H1 (cell line): ENCODE measurements at regions not wholly inside any gene's neighbourhood (a gene's known extent, or its start where the extent isn't known, plus 50 kb on each side); places are given as distances from the start of the nearest gene placed in this dataset.

Source experiments
- CTCF ChIA-PET: fragments of 300-600 bp; sonication (Branson Sonifier 250); formaldehyde crosslinking; loops from one replicate; lab custom pipeline; 2021; ENCODE audit not compliant: partially characterized antibody; lab: Charles Lee
- POLR2A ChIA-PET: fragments of 300-600 bp; sonication (Branson Sonifier 250); formaldehyde crosslinking; loops from one replicate; lab custom pipeline; 2021; ENCODE audit warnings: inconsistent platforms; ENCODE audit not compliant: partially characterized antibody; lab: Charles Lee
- DNase-seq, 2 experiments: peaks; one replicate each; pipeline versions ENCODE4 v3.0.0 to v3.0.0-alpha.2; 2010 to 2022; ENCODE audit warnings: low spot score in 2 of 2, low read depth in 1 of 2, mixed read lengths in 1 of 2
- FAIRE-seq: peaks from 2 replicates; lab custom pipeline; 2011; peaks lifted over from hg19 to GRCh38; lab: Jason Lieb, UNC
- H2AFZ ChIP-seq: 2 replicates; pipeline ENCODE4 v1.8.1; 2012; ENCODE audit warnings: low read length, inconsistent platforms
- H2AK5ac ChIP-seq: 2 replicates; pipeline ENCODE4 v1.6.1; 2013; ENCODE audit warnings: low read depth, low read length
- H2BK120ac ChIP-seq: replicated peaks from 2 replicates; pipeline ENCODE3; 2013; ENCODE audit warnings: low read depth, low read length, inconsistent platforms
- H2BK12ac ChIP-seq: 2 replicates; pipeline ENCODE4 v1.6.1; 2013; ENCODE audit warnings: low read depth, low read length
- H2BK15ac ChIP-seq: 2 replicates; pipeline ENCODE4 v1.6.1; 2013; ENCODE audit warnings: low read length
- H2BK20ac ChIP-seq: 2 replicates; pipeline ENCODE4 v1.6.1; 2013; ENCODE audit warnings: low read length
- H2BK5ac ChIP-seq: 2 replicates; pipeline ENCODE4 v1.6.1; 2013; ENCODE audit warnings: low read depth, low read length
- H3K14ac ChIP-seq: 2 replicates; pipeline ENCODE4 v1.6.1; 2013; ENCODE audit warnings: inconsistent platforms; ENCODE audit not compliant: insufficient read length
- H3K18ac ChIP-seq: 2 replicates; pipeline ENCODE4 v1.6.1; 2013; ENCODE audit warnings: low read length; ENCODE audit errors: extremely low read depth
- H3K23ac ChIP-seq: 2 replicates; pipeline ENCODE4 v1.6.1; 2013; ENCODE audit warnings: inconsistent platforms; ENCODE audit not compliant: insufficient read length
- H3K23me2 ChIP-seq: 2 replicates; pipeline ENCODE4 v1.6.1; 2013; ENCODE audit warnings: low read depth, low read length
- H3K27ac ChIP-seq: 2 replicates; pipeline ENCODE4 v1.6.1; 2011; ENCODE audit warnings: low read depth, low read length, inconsistent platforms
- H3K27me3 ChIP-seq, 4 experiments: replicated peaks in 1 of 4; 1 replicate in 1 of 4; 2 replicates in 3 of 4; pipeline versions ENCODE4 v1.6.1 to v1.8.1; 2011 to 2013; ENCODE audit warnings: low read length in 3 of 4, mild to moderate bottlenecking in 3 of 4, inconsistent platforms in 2 of 4, mixed read lengths in 2 of 4, moderate library complexity in 1 of 4; ENCODE audit not compliant: control insufficient read depth in 3 of 4, insufficient read depth in 3 of 4; ENCODE audit errors: extremely low read depth in 1 of 4
- H3K36me3 ChIP-seq, 4 experiments: 2 replicates each; pipeline versions ENCODE4 v1.6.1 to v1.8.1; 2011 to 2013; ENCODE audit warnings: mild to moderate bottlenecking in 4 of 4, low read length in 3 of 4, moderate library complexity in 2 of 4, control low read depth in 1 of 4, inconsistent platforms in 1 of 4; ENCODE audit not compliant: insufficient read depth in 4 of 4, control insufficient read depth in 2 of 4
- H3K4ac ChIP-seq: replicated peaks from 2 replicates; pipeline ENCODE3; 2013; ENCODE audit warnings: low read length, low read depth, mixed read lengths, inconsistent platforms; ENCODE audit not compliant: insufficient read length
- H3K4me1 ChIP-seq, 4 experiments: replicated peaks in 1 of 4; 1 replicate in 1 of 4; 2 replicates in 3 of 4; pipeline versions ENCODE4 v1.6.1 to v1.8.1; 2011 to 2013; ENCODE audit warnings: low read length in 3 of 4, inconsistent platforms in 2 of 4, mixed read lengths in 1 of 4; ENCODE audit not compliant: insufficient read depth in 4 of 4, control insufficient read depth in 3 of 4
- H3K4me2 ChIP-seq, 2 experiments: 2 replicates each; pipeline versions ENCODE4 v1.6.1 to v1.8.1; 2011 to 2013; ENCODE audit warnings: low read depth in 2 of 2, low read length in 2 of 2, control low read depth in 1 of 2, inconsistent platforms in 1 of 2, mild to moderate bottlenecking in 1 of 2; ENCODE audit not compliant: insufficient read depth in 1 of 2
- H3K4me3 ChIP-seq, 4 experiments: fragments of 200-600, 300-600 bp in 1 of 4; sonication (generic), shearing (Covaris generic), sonication (Bioruptor Twin) in 1 of 4; 2 replicates each; pipeline versions ENCODE4 v1.5.1 to v1.8.1; 2011 to 2016; ENCODE audit warnings: low read length in 4 of 4, low read depth in 3 of 4, control low read depth in 2 of 4, inconsistent platforms in 2 of 4, mild to moderate bottlenecking in 2 of 4, mixed read lengths in 1 of 4, moderate library complexity in 1 of 4; ENCODE audit not compliant: insufficient read depth in 2 of 4; ENCODE audit errors: extremely low read depth in 1 of 4
- H3K56ac ChIP-seq: replicated peaks from 2 replicates; pipeline ENCODE3; 2013; ENCODE audit warnings: low read depth, mild to moderate bottlenecking, mixed read lengths, low read length, inconsistent platforms; ENCODE audit not compliant: insufficient read length
- H3K79me1 ChIP-seq: 2 replicates; pipeline ENCODE4 v1.6.1; 2013; ENCODE audit warnings: low read depth, low read length, control low read depth
- H3K79me2 ChIP-seq, 2 experiments: 2 replicates each; pipeline versions ENCODE4 v1.6.1 to v1.8.1; 2012 to 2013; ENCODE audit warnings: low read length in 2 of 2, mild to moderate bottlenecking in 2 of 2, inconsistent platforms in 1 of 2; ENCODE audit not compliant: insufficient read depth in 2 of 2, control insufficient read depth in 1 of 2
- H3K9ac ChIP-seq, 4 experiments: replicated peaks in 1 of 4; 1 replicate in 1 of 4; 2 replicates in 3 of 4; pipeline versions ENCODE4 v1.6.1 to v1.8.1; 2011 to 2013; ENCODE audit warnings: low read depth in 3 of 4, low read length in 3 of 4, control low read depth in 2 of 4, mild to moderate bottlenecking in 2 of 4, moderate library complexity in 2 of 4, inconsistent platforms in 1 of 4; ENCODE audit errors: extremely low read depth in 1 of 4
- H3K9me3 ChIP-seq, 2 experiments: 2 replicates each; pipeline versions ENCODE4 v1.6.1 to v1.8.1; 2012 to 2013; ENCODE audit warnings: mild to moderate bottlenecking in 2 of 2, moderate library complexity in 2 of 2, control low read depth in 1 of 2, inconsistent platforms in 1 of 2, low read depth in 1 of 2, low read length in 1 of 2, mixed read lengths in 1 of 2; ENCODE audit not compliant: insufficient read depth in 2 of 2
- H4K20me1 ChIP-seq, 2 experiments: replicated peaks in 1 of 2; 2 replicates each; pipeline versions ENCODE3 to v1.8.1; 2011 to 2013; ENCODE audit warnings: inconsistent platforms in 2 of 2, low read length in 2 of 2, mild to moderate bottlenecking in 1 of 2; ENCODE audit not compliant: insufficient read depth in 2 of 2, control insufficient read depth in 1 of 2
- H4K5ac ChIP-seq: 2 replicates; pipeline ENCODE4 v1.6.1; 2013; ENCODE audit warnings: low read length, low read depth, mixed read lengths, inconsistent platforms; ENCODE audit not compliant: insufficient read length
- H4K8ac ChIP-seq: 2 replicates; pipeline ENCODE4 v1.8.0; 2013; ENCODE audit warnings: mild to moderate bottlenecking, moderate library complexity, low read length, inconsistent platforms; ENCODE audit not compliant: insufficient read depth; ENCODE audit errors: extremely low read depth
- H4K91ac ChIP-seq: replicated peaks from 2 replicates; pipeline ENCODE3; 2013; ENCODE audit warnings: low read length, mixed read lengths, inconsistent platforms; ENCODE audit not compliant: insufficient read length
- CTBP2 ChIP-seq: IDR thresholded peaks from 2 replicates; pipeline ENCODE4 v1.7.0; 2011; ENCODE audit warnings: borderline replicate concordance, mild to moderate bottlenecking, moderate library complexity, mixed read lengths, low read length; ENCODE audit not compliant: insufficient read depth, insufficient read length
- EZH2 ChIP-seq: fragments of 200-600 bp; sonication (generic); IDR thresholded peaks from 2 replicates; pipeline ENCODE4 v1.7.1; 2012; ENCODE audit warnings: low read depth, mild to moderate bottlenecking, moderate library complexity, low read length, inconsistent platforms; ENCODE audit not compliant: severe bottlenecking
- GABPA ChIP-seq: IDR thresholded peaks from 2 replicates; pipeline ENCODE4 v1.6.1; 2011; ENCODE audit warnings: mild to moderate bottlenecking, low read length, moderate library complexity, borderline replicate concordance; ENCODE audit not compliant: insufficient read depth
- PHF8 ChIP-seq: fragments of 200-600 bp; sonication (generic); conservative IDR thresholded peaks from 2 replicates; pipeline ENCODE4 v1.7.1; 2012; ENCODE audit warnings: low read depth, mild to moderate bottlenecking, inconsistent platforms, low read length, moderate library complexity
- POU5F1 ChIP-seq: IDR thresholded peaks from 2 replicates; pipeline ENCODE4 v1.6.1; 2011; ENCODE audit warnings: low read depth, mild to moderate bottlenecking, low read length, moderate library complexity
- TEAD4 ChIP-seq: IDR thresholded peaks from 2 replicates; pipeline ENCODE4 v1.6.1; 2012; ENCODE audit warnings: low read depth, low read length, inconsistent platforms, mixed read lengths
- WGBS, 2 experiments: shearing (Covaris generic) in 1 of 2; methylation state at CpG; one replicate each; pipeline versions ENCODE4 v1.1.6 to v1.1.7; 2013 to 2015; ENCODE audit warnings: low lambda C conversion rate in 2 of 2, mixed read lengths in 2 of 2, inconsistent platforms in 1 of 2, low coverage in 1 of 2, missing lambda C conversion rate in 1 of 2; ENCODE audit not compliant: insufficient replicate concordance in 2 of 2, insufficient coverage in 1 of 2, insufficient read length in 1 of 2; ENCODE audit errors: extremely low coverage in 1 of 2, missing lambda C conversion rate in 1 of 2; 5-methylcytosine and 5-hydroxymethylcytosine counted together

DNA sequence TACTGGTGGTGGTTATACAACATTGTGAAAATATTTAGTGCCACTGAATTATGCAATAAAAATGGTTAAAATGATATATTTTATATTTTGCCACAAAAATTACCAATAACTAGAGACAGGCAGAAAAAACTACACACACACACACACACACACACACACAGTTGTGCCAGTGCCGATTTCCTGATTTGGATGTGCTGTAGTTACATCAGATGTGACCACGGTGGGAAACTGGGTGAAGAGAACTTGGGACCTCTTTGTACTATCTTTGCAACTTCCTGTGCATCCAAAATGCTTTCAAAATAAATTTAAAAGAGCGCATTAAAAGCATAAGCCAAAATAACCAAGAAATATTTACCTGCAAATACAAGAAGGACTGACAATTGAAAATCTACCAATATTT, 61.6 kb upstream of the CCBE1 start:
- Histone ChIP-seq H3K4me3 (no peak overlapping the region), H2BK20ac (no peak overlapping the region), H3K36me3 (no peaks in the 10 kb centered on the region), H2BK12ac (no peak overlapping the region), H2BK120ac (no peak overlapping the region), H3K4me2 (no peak overlapping the region), H3K14ac (no peak overlapping the region), H2BK15ac (no peak overlapping the region), H2BK5ac (no peak overlapping the region), H3K56ac (no peak overlapping the region), H3K27me3 (no peaks in the 10 kb centered on the region), H4K8ac (no peak overlapping the region), H3K79me2 (no peaks in the 10 kb centered on the region), H3K18ac (no peak overlapping the region), H3K4ac (no peak overlapping the region), H3K9ac (no peak overlapping the region), H4K91ac (no peak overlapping the region), H3K23ac (no peak overlapping the region), H4K5ac (no peak overlapping the region), H3K27ac (no peak overlapping the region), H3K79me1 (no peaks in the 10 kb centered on the region), H3K23me2 (no peaks in the 10 kb centered on the region), H3K4me1 (no peaks in the 10 kb centered on the region), H2AFZ (no peak overlapping the region), H2AK5ac (no peak overlapping the region), H4K20me1 (no peaks in the 10 kb centered on the region), H3K9me3 (no peaks in the 10 kb centered on the region)
- FAIRE-seq (no peak), DNase-seq (no peak)
- CTCF ChIA-PET: no interaction called here
- 96% methylated on average over 3 of the region's 3 CpGs; no CpG with 5 or more reads in 1 of the 2 experiments for WGBS, 2 experiments
- TF ChIP-seq EZH2: no peak
- no peak for TF ChIP-seq PHF8
- no peak for TF ChIP-seq POU5F1
- TF ChIP-seq TEAD4: no peak
- no peak for TF ChIP-seq GABPA
- no peak for TF ChIP-seq CTBP2
- POLR2A ChIA-PET: no interaction called here
